Vagina (tissue), 2 donors: ENCODE measurements at regions not wholly inside any gene's neighbourhood (a gene's known extent, or its start where the extent isn't known, plus 50 kb on each side); places are given as distances from the start of the nearest gene placed in this dataset.

Source experiments
- POLR2A ChIP-seq, 2 donors: fragments of 450-650 bp; IDR thresholded peaks; one replicate each; pipeline ENCODE4 v1.6.1; 2017; ENCODE audit warnings: antibody characterized with exemption in 2 of 2, mild to moderate bottlenecking in 2 of 2, moderate library complexity in 2 of 2
- TF ChIP-seq, protein P1 (sequence below), 3 experiments: fragments of 450-650 bp in 2 of 3; fragments of 200-600 bp in 1 of 3; sonication (generic) in 1 of 3; IDR thresholded peaks; one replicate each; pipeline ENCODE4 v1.5.1; 2017 to 2019; ENCODE audit warnings: antibody characterized with exemption in 3 of 3, mild to moderate bottlenecking in 2 of 3, moderate library complexity in 2 of 3

DNA sequence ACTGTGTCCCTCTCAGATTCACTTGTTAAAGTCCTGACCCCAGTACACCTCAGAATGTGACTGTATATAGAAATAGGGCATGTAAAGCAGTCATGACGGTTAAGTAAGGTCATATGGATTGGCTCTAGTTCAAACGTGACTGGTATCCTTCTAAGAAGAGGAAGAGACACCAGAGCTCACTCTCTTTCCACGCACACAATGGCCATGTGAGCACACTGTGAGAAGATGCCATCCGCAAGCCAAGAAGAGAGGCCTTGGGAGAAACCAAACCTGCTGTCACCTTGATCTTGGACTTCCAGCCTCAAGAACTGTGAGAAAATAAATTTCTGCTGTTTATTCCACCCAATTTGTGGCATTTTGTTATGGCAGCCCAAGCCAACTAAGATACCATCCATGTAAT, 56.8 kb upstream of the IRF2BP2 start:
- TF ChIP-seq, protein P1, sequence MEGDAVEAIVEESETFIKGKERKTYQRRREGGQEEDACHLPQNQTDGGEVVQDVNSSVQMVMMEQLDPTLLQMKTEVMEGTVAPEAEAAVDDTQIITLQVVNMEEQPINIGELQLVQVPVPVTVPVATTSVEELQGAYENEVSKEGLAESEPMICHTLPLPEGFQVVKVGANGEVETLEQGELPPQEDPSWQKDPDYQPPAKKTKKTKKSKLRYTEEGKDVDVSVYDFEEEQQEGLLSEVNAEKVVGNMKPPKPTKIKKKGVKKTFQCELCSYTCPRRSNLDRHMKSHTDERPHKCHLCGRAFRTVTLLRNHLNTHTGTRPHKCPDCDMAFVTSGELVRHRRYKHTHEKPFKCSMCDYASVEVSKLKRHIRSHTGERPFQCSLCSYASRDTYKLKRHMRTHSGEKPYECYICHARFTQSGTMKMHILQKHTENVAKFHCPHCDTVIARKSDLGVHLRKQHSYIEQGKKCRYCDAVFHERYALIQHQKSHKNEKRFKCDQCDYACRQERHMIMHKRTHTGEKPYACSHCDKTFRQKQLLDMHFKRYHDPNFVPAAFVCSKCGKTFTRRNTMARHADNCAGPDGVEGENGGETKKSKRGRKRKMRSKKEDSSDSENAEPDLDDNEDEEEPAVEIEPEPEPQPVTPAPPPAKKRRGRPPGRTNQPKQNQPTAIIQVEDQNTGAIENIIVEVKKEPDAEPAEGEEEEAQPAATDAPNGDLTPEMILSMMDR (IDR thresholded peaks at IDR 0.05) = no peak
- no peak for TF ChIP-seq POLR2A (IDR thresholded peaks at IDR 0.05)
